ENCODE measurements at regions not wholly inside any gene's neighbourhood (a gene's known extent, or its start where the extent isn't known, plus 50 kb on each side); places are given as distances from the start of the nearest gene placed in this dataset.

GRCh38 chr10:36171556-36171952, 529.5 kb upstream of the FZD8 start:
- H3K9me3 ChIP-seq (replicated peaks in 1 of 2; ENCODE audit: control insufficient read depth in 1 of 2, insufficient read depth in 1 of 2, low read length in 2 of 2) = no peaks in the 10 kb centered on the region
- H3K79me2 ChIP-seq (ENCODE audit: insufficient read depth, low read length) = no peaks in the 10 kb centered on the region
- H3K4me1 Mint-ChIP-seq = peaks cover 8% of the 10 kb centered on the region
- intact Hi-C loops (cut with micrococcal nuclease) = no loop called here
- no peak for DNase-seq
- H3K4me3 Mint-ChIP-seq = no peak overlapping the region
- H3K4me3 ChIP-seq (replicated peaks in 1 of 3; ENCODE audit: low read depth in 2 of 3, low read length in 3 of 3) = no peak overlapping the region
- H3K36me3 Mint-ChIP-seq = no peaks in the 10 kb centered on the region
- H3K27me3 ChIP-seq (ENCODE audit: control insufficient read depth in 2 of 2, insufficient read depth in 2 of 2, low read length in 2 of 2) = no peaks in the 10 kb centered on the region
- no peak overlapping the region for H3K9ac ChIP-seq (ENCODE audit: insufficient read depth, low read length, poor library complexity, severe bottlenecking)
- H3K27ac ChIP-seq (ENCODE audit: low read depth in 1 of 2, low read length in 2 of 2) = no peak overlapping the region
- no peak overlapping the region for H3K4me2 ChIP-seq (replicated peaks; ENCODE audit: extremely low read depth, low read length, poor library complexity, severe bottlenecking)
- H3K27me3 Mint-ChIP-seq (ENCODE audit: low read depth in 3 of 3) = peaks cover 0 to 1% (median 0%) of the 10 kb centered on the region in 3 donors
- TF ChIP-seq CTCF (IDR thresholded peaks at IDR 0.05) = no peak
- WGBS (ENCODE audit: insufficient coverage) = 88% methylated on average over 1 of the region's 1 CpG
- H2AFZ ChIP-seq (ENCODE audit: insufficient read depth, low read depth, low read length, poor library complexity, severe bottlenecking) = no peak overlapping the region
- no peaks in the 10 kb centered on the region for H3K4me1 ChIP-seq (ENCODE audit: control insufficient read depth in 1 of 2, insufficient read depth in 2 of 2, low read length in 2 of 2)
- H3K27ac Mint-ChIP-seq = no peak overlapping the region
- no peaks in the 10 kb centered on the region for H4K20me1 ChIP-seq (ENCODE audit: insufficient read depth, low read length)
- H3K36me3 ChIP-seq (replicated peaks in 1 of 2; ENCODE audit: control insufficient read depth in 1 of 2, insufficient read depth in 2 of 2, low read length in 2 of 2) = no peaks in the 10 kb centered on the region
- H3K9me3 Mint-ChIP-seq = peaks cover 0 to 5% (median 2%) of the 10 kb centered on the region in 7 donors

- Mint-ChIP-seq H3K4me1 (peaks cover 8% of the 10 kb centered on the region), H3K27me3 (ENCODE audit: low read depth in 3 of 3) (peaks cover 0 to 1% (median 0%) of the 10 kb centered on the region in 3 donors), H3K9me3 (peaks cover 0 to 5% (median under 1%) of the 10 kb centered on the region in 7 donors), H3K36me3 (no peaks in the 10 kb centered on the region), H3K27ac (no peak overlapping the region), H3K4me3 (no peak overlapping the region)
- Histone ChIP-seq H2AFZ (ENCODE audit: insufficient read depth, low read depth, low read length, poor library complexity, severe bottlenecking) (no peak overlapping the region), H3K27ac (ENCODE audit: low read depth in 1 of 2, low read length in 2 of 2) (no peak overlapping the region), H4K20me1 (ENCODE audit: insufficient read depth, low read length) (no peaks in the 10 kb centered on the region), H3K9me3 (replicated peaks in 1 of 2; ENCODE audit: control insufficient read depth in 1 of 2, insufficient read depth in 1 of 2, low read length in 2 of 2) (no peaks in the 10 kb centered on the region), H3K27me3 (ENCODE audit: control insufficient read depth in 2 of 2, insufficient read depth in 2 of 2, low read length in 2 of 2) (no peaks in the 10 kb centered on the region), H3K36me3 (replicated peaks in 1 of 2; ENCODE audit: control insufficient read depth in 1 of 2, insufficient read depth in 2 of 2, low read length in 2 of 2) (no peaks in the 10 kb centered on the region), H3K79me2 (ENCODE audit: insufficient read depth, low read length) (no peaks in the 10 kb centered on the region), H3K4me3 (replicated peaks in 1 of 3; ENCODE audit: low read depth in 2 of 3, low read length in 3 of 3) (no peak overlapping the region), H3K4me1 (ENCODE audit: control insufficient read depth in 1 of 2, insufficient read depth in 2 of 2, low read length in 2 of 2) (no peaks in the 10 kb centered on the region), H3K4me2 (replicated peaks; ENCODE audit: extremely low read depth, low read length, poor library complexity, severe bottlenecking) (no peak overlapping the region), H3K9ac (ENCODE audit: insufficient read depth, low read length, poor library complexity, severe bottlenecking) (no peak overlapping the region)
- WGBS (ENCODE audit: insufficient coverage) = no CpG with 5 or more reads among the region's 4 CpGs
- no peak for TF ChIP-seq CTCF (IDR thresholded peaks at IDR 0.05)
- DNase-seq = no peak
- intact Hi-C loops (cut with micrococcal nuclease) = no loop called here
Observed at GRCh38 chr10:36170943-36171501, 528.9 kb upstream of the FZD8 start.
